Spinal cord (tissue), 9 donors: ENCODE measurements at regions not wholly inside any gene's neighbourhood (a gene's known extent, or its start where the extent isn't known, plus 50 kb on each side); places are given as distances from the start of the nearest gene placed in this dataset.

Source experiments
- DNase-seq, 6 donors: peaks; one replicate each; pipeline versions ENCODE4 v3.0.0 to v3.0.0-alpha.2; 2013 to 2015; ENCODE audit warnings: low spot score in 6 of 6, low read depth in 4 of 6
- H3K27ac ChIP-seq: one replicate; pipeline ENCODE4 v1.5.1; 2013; ENCODE audit warnings: low read depth, low read length, control low read depth
- H3K27me3 ChIP-seq: one replicate; pipeline ENCODE4 v1.6.1; 2013; ENCODE audit warnings: low read length; ENCODE audit not compliant: control insufficient read depth, insufficient read depth
- H3K36me3 ChIP-seq: one replicate; pipeline ENCODE4 v1.6.1; 2013; ENCODE audit warnings: low read length; ENCODE audit not compliant: control insufficient read depth, insufficient read depth
- H3K4me1 ChIP-seq: one replicate; pipeline ENCODE4 v1.6.1; 2013; ENCODE audit warnings: low read length; ENCODE audit not compliant: control insufficient read depth, insufficient read depth
- H3K4me3 ChIP-seq: one replicate; pipeline ENCODE4 v1.5.1; 2013; ENCODE audit warnings: low read depth, low read length, control low read depth
- H3K9me3 ChIP-seq: one replicate; pipeline ENCODE4 v1.6.1; 2013; ENCODE audit warnings: low read length; ENCODE audit not compliant: control insufficient read depth, insufficient read depth
- WGBS: methylation state at CpG from one replicate; pipeline ENCODE4 v1.1.5; 2013; ENCODE audit warnings: missing lambda C conversion rate; ENCODE audit not compliant: insufficient coverage; 5-methylcytosine and 5-hydroxymethylcytosine counted together
- donor health status: healthy.

DNA sequence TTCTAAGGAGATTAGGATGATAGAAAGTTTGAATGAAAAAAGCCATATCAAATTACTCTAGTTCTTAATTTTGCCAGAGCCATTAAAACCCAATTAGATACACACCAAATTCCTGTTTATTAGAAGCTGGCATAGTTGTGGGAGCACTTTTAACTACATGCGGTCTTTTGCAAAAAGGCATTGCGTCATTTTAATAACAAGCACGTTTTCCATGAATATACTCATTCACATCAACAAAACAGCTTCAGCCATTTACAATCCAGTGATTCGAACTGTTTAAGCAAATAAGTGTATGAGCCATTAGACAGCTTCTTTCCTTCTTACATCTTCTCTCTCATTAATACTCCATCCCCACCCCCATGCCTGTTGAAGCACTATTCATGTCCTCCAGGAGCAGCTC, 109.5 kb upstream of the EOLA2 start:
- Histone ChIP-seq H3K27me3 (no peaks in the 10 kb centered on the region), H3K27ac (no peak overlapping the region), H3K4me1 (no peaks in the 10 kb centered on the region), H3K4me3 (no peak overlapping the region), H3K9me3 (no peaks in the 10 kb centered on the region), H3K36me3 (no peaks in the 10 kb centered on the region)
- DNase-seq, result peak in 1 of 6 donors; percentile 42
- no CpG with 5 or more reads among the region's 4 CpGs for WGBS

- Histone ChIP-seq H3K27ac (no peak overlapping the region), H3K4me3 (no peak overlapping the region), H3K36me3 (no peaks in the 10 kb centered on the region), H3K4me1 (no peaks in the 10 kb centered on the region), H3K9me3 (no peaks in the 10 kb centered on the region), H3K27me3 (no peaks in the 10 kb centered on the region)
- WGBS, result 33% methylated on average over 2 of the region's 2 CpGs
- DNase-seq, result peak in 2 of 6 donors; percentile 13 to 31
These were observed 111.4 kb upstream of the EOLA2 start for GRCh38 chrX:150049647-150050046.

- Histone ChIP-seq H3K36me3 (no peaks in the 10 kb centered on the region), H3K4me1 (no peaks in the 10 kb centered on the region), H3K27me3 (no peaks in the 10 kb centered on the region), H3K27ac (no peak overlapping the region), H3K9me3 (no peaks in the 10 kb centered on the region), H3K4me3 (no peak overlapping the region)
- WGBS, result no CpG with 5 or more reads among the region's 1 CpG
- DNase-seq, result no peak
These were observed 112.1 kb upstream of the EOLA2 start for GRCh38 chrX:150050387-150050786.

- no peak for DNase-seq
- 23% methylated on average over 2 of the region's 2 CpGs for WGBS
These were observed 112.8 kb upstream of the EOLA2 start for GRCh38 chrX:150051096-150051495.

GRCh38 chrX:150052226-150052625, 113.9 kb upstream of the EOLA2 start:
- H3K27ac ChIP-seq, result no peak overlapping the region
- no peaks in the 10 kb centered on the region for H3K9me3 ChIP-seq
- whole genome bisulfite sequencing, result 44% methylated on average over 1 of the region's 1 CpG
- H3K27me3 ChIP-seq, result no peaks in the 10 kb centered on the region
- H3K36me3 ChIP-seq, result no peaks in the 10 kb centered on the region
- H3K4me1 ChIP-seq, result no peaks in the 10 kb centered on the region
- DNase-seq, result no peak
- H3K4me3 ChIP-seq, result no peak overlapping the region

More at GRCh38 chrX:150051096-150051495, 112.8 kb upstream of the EOLA2 start:
- Histone ChIP-seq H3K4me3 (no peak overlapping the region), H3K36me3 (no peaks in the 10 kb centered on the region), H3K27me3 (no peaks in the 10 kb centered on the region), H3K9me3 (no peaks in the 10 kb centered on the region), H3K27ac (no peak overlapping the region), H3K4me1 (no peaks in the 10 kb centered on the region)

DNA sequence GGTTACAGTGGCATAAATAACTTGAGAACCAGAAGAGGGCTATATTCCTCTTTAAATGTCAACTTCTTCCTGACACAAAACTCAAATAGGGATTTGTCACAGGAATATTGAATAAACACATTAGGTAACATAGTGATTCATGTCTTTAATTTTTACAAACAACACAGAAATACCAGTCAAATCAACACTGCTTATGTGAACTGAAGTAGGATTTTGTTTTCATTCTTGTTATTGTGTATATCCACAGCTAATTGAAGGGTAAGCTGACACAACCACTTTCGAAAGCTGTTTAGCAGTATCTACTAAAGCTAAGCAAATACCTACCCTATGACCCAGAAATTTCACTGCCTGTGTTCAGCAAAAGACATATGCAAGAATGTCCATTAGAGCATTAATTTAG, 120.4 kb upstream of the EOLA2 start:
- no CpG with 5 or more reads among the region's 1 CpG for WGBS
- no peak for DNase-seq
- no peaks in the 10 kb centered on the region for H3K9me3 ChIP-seq
- H3K4me3 ChIP-seq, result no peak overlapping the region
- no peaks in the 10 kb centered on the region for H3K4me1 ChIP-seq
- H3K27me3 ChIP-seq, result no peaks in the 10 kb centered on the region
- H3K27ac ChIP-seq, result no peak overlapping the region
- no peaks in the 10 kb centered on the region for H3K36me3 ChIP-seq

DNA sequence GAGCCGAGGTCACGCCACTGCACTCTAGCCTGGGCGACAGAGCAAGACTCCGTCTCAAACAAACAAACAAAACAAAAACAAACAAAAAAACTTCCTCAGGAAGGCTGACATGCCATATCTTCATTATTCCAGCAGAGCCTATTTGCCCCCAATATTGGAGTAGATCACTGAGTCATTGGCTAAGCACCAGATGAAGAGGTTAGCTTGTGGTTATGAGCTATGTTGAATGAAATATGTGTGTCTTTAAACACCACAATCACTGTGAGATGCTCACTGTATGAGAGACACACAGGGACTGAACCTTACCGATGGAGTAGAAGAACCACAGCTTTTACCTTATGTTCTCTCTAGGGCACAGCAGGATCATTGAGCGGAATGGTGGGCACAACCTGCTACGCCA, 122.1 kb upstream of the EOLA2 start:
- Histone ChIP-seq H3K27me3 (no peaks in the 10 kb centered on the region), H3K4me3 (no peak overlapping the region), H3K9me3 (no peaks in the 10 kb centered on the region), H3K4me1 (no peaks in the 10 kb centered on the region), H3K27ac (no peak overlapping the region), H3K36me3 (no peaks in the 10 kb centered on the region)
- DNase-seq, result no peak
- WGBS, result 100% methylated on average over 2 of the region's 7 CpGs

DNA sequence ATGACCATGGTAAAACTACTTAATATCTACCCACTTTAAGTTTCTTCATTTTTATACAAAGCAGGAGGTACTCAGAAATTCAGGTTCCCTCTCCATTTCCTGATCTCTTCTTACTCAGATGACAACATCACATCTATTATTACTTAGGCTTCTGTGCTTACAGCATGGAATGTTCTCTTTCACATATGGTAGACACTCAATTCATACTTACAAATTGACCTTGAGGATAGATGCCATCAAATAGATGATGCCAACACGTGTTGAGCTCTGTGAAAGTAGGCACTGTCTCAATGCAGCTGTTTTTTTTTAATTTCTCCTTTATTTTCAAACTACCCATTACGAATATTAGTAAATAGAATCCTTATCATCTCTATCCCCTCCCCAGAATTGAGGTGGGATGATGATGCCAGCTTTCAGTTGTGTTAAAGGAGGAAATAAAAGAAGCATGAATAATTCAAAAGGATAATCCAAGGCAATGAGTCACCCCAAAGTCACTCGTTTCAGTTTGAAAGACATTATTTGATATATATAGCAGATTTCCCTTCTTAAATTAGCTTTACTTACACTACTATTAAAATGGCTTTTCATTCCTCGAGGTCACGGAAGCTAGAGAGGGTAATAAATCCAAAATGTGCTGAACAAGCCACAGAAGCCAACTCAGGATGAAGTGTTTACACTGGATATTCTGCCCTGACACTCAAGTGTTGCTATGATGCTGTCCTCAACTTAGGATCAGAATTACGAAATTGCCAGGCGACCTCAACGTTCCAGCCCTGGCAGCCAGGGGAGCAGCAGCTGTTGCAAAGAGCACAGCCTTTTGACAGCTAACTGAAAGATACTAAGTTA, 124.2 kb upstream of the EOLA2 start:
- H3K27ac ChIP-seq, result no peak overlapping the region
- DNase-seq, result peak in 1 of 6 donors; percentile 3
- no peaks in the 10 kb centered on the region for H3K4me1 ChIP-seq
- no peaks in the 10 kb centered on the region for H3K27me3 ChIP-seq
- 52% methylated on average over 3 of the region's 8 CpGs for WGBS
- H3K9me3 ChIP-seq, result no peaks in the 10 kb centered on the region
- H3K4me3 ChIP-seq, result no peak overlapping the region
- H3K36me3 ChIP-seq, result no peaks in the 10 kb centered on the region

DNA sequence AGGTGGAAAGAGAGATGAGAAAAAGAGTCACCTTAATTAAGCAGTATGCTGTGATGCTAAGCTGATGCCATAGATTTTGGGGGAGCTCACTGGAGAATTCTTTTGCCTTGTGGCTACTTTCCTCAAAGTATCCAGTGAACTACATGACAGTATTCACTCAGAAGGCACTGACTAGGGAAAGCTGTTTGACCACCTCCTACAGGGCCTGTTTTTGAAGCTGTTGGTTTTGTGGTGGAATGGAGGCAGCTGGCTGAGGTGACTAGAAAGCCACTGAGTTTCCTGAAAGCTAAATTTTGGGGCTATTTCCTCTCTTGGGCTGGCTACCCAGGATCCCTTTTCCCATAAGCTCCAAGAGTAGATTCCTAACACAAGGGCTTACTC, 124.8 kb upstream of the EOLA2 start:
- Histone ChIP-seq H3K4me1 (no peaks in the 10 kb centered on the region), H3K36me3 (no peaks in the 10 kb centered on the region), H3K27me3 (no peaks in the 10 kb centered on the region), H3K4me3 (no peak overlapping the region), H3K27ac (no peak overlapping the region), H3K9me3 (no peaks in the 10 kb centered on the region)
- DNase-seq, result no peak

DNA sequence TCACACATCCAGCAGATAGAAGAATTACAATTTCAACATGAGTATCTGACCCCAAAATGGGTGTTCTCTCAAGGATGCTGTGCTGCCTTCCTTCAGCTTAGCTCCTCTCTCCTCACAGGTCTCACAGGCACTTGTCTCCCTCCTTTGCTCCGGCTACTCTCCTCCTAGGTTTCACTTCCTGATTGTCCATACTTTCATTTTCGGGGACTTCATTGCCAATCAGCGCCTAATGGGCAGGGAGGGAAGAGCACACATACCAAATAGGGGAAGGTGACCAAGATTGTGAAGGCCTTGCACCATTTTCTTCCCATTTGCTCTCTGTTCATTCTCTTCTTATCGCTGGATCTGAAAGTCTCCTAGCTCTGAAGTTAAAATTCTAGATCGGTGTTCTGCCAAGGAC, 125.4 kb upstream of the EOLA2 start:
- 70% methylated on average over 2 of the region's 5 CpGs for WGBS
- Histone ChIP-seq H3K27ac (no peak overlapping the region), H3K36me3 (no peaks in the 10 kb centered on the region), H3K4me3 (no peak overlapping the region), H3K27me3 (no peaks in the 10 kb centered on the region), H3K9me3 (no peaks in the 10 kb centered on the region), H3K4me1 (no peaks in the 10 kb centered on the region)
- DNase-seq, result no peak
